ENCODE measurements at regions not wholly inside any gene's neighbourhood (a gene's known extent, or its start where the extent isn't known, plus 50 kb on each side); places are given as distances from the start of the nearest gene placed in this dataset.

GRCh38 chr3:31075471-31075870, 181.0 kb upstream of the GADL1 start:
- TF ChIP-seq JUN (IDR thresholded peaks at IDR 0.05; ENCODE audit: borderline replicate concordance, insufficient read depth, insufficient read length, low read depth) (no peak), POLR2A (IDR thresholded peaks at IDR 0.05; ENCODE audit: low read depth, low read length) (no peak), POLR2AphosphoS5 (IDR thresholded peaks at IDR 0.05; ENCODE audit: insufficient read depth, low read depth, low read length) (no peak), FOS (IDR thresholded peaks at IDR 0.05; ENCODE audit: borderline replicate concordance, insufficient read depth, low read length) (no peak)
- Histone ChIP-seq H3K4me2 (ENCODE audit: insufficient read depth, low read length) (no peak overlapping the region), H2AFZ (ENCODE audit: low read depth, low read length) (no peak overlapping the region), H3K27ac (ENCODE audit: insufficient read depth, low read depth, low read length) (no peak overlapping the region), H4K20me1 (replicated peaks; ENCODE audit: control insufficient read depth, extremely low read depth, insufficient read depth, low read length) (no peaks in the 10 kb centered on the region), H3K9me1 (replicated peaks; ENCODE audit: control insufficient read depth, extremely low read depth, insufficient read depth, low read length) (no peaks in the 10 kb centered on the region), H3K4me1 (ENCODE audit: control insufficient read depth, extremely low read depth, insufficient read depth, low read length) (peaks cover 21% of the 10 kb centered on the region), H3K79me2 (ENCODE audit: control insufficient read depth, insufficient read depth, low read length) (no peaks in the 10 kb centered on the region), H3K9ac (replicated peaks; ENCODE audit: extremely low read depth, insufficient read depth, low read length) (no peak overlapping the region), H3K36me3 (ENCODE audit: control insufficient read depth in 2 of 2, extremely low read depth in 1 of 2, insufficient read depth in 2 of 2, low read length in 2 of 2) (no peaks in the 10 kb centered on the region), H3K4me3 (replicated peaks in 1 of 3; ENCODE audit: insufficient read depth in 1 of 3, low read depth in 1 of 3, low read length in 3 of 3) (no peak overlapping the region), H3K27me3 (ENCODE audit: control insufficient read depth in 2 of 2, insufficient read depth in 2 of 2, low read length in 2 of 2) (no peaks in the 10 kb centered on the region), H3K9me3 (replicated peaks; ENCODE audit: control insufficient read depth, insufficient read depth, low read length) (no peaks in the 10 kb centered on the region)
- ChIA-PET CTCF (no interaction called here), POLR2A (no interaction called here)
- dilution Hi-C loops (cut with MboI; ENCODE audit: extremely low pct_ligation_motif_present, low sequenced_read_pairs) (no loop called here), intact Hi-C loops (cut with micrococcal nuclease) (no loop called here)
- DNase-seq (ENCODE audit: low read depth, low spot score) (no peak), FAIRE-seq (no peak)
- no TSS peak for BruUV-seq (replicated peaks)

DNA sequence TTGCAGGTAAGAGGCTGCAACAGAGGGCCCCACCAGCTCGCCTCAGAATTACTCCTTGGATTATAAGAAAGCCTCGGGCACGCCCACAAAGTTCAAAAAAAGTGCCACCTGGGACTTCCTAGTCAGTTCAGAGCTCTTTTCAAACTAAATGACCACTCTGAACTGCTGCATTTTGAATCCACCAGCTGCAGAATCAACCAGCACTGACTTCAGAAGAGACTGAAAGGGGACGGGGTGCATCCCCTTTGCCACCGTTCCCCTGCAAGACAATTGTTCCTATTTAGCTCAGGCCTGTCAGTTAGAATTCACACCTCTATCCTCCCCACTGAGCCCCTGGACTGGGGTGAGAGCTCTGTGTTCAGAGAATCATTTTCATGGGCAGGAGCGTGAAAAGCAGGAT, 181.4 kb upstream of the GADL1 start:
- TF ChIP-seq FOS (IDR thresholded peaks at IDR 0.05; ENCODE audit: borderline replicate concordance, insufficient read depth, low read length) (no peak), GATA2 (IDR thresholded peaks at IDR 0.05; ENCODE audit: insufficient read depth, insufficient read length, low read depth, low read length) (no peak), JUN (IDR thresholded peaks at IDR 0.05; ENCODE audit: borderline replicate concordance, insufficient read depth, insufficient read length, low read depth) (no peak), MAX (IDR thresholded peaks at IDR 0.05; ENCODE audit: insufficient read depth, insufficient read length) (no peak), POLR2A (IDR thresholded peaks at IDR 0.05; ENCODE audit: low read depth, low read length) (no peak), EZH2 (IDR thresholded peaks at IDR 0.05; ENCODE audit: borderline replicate concordance, low read depth, low read length, severe bottlenecking) (no peak), POLR2AphosphoS5 (IDR thresholded peaks at IDR 0.05; ENCODE audit: insufficient read depth, low read depth, low read length) (no peak), MYC (IDR thresholded peaks at IDR 0.05; ENCODE audit: low read depth, low read length) (no peak), CTCF (IDR thresholded peaks at IDR 0.05; ENCODE audit: extremely low read depth in 1 of 2, insufficient read depth in 1 of 2, low read depth in 1 of 2, low read length in 2 of 2) (no peak)
- Histone ChIP-seq H3K36me3 (ENCODE audit: control insufficient read depth in 2 of 2, extremely low read depth in 1 of 2, insufficient read depth in 2 of 2, low read length in 2 of 2) (no peaks in the 10 kb centered on the region), H3K4me3 (replicated peaks in 1 of 3; ENCODE audit: insufficient read depth in 1 of 3, low read depth in 1 of 3, low read length in 3 of 3) (no peak overlapping the region), H3K9me3 (replicated peaks; ENCODE audit: control insufficient read depth, insufficient read depth, low read length) (no peaks in the 10 kb centered on the region), H3K27me3 (ENCODE audit: control insufficient read depth in 2 of 2, insufficient read depth in 2 of 2, low read length in 2 of 2) (no peaks in the 10 kb centered on the region), H3K4me2 (ENCODE audit: insufficient read depth, low read length) (no peak overlapping the region), H4K20me1 (replicated peaks; ENCODE audit: control insufficient read depth, extremely low read depth, insufficient read depth, low read length) (no peaks in the 10 kb centered on the region), H3K79me2 (ENCODE audit: control insufficient read depth, insufficient read depth, low read length) (no peaks in the 10 kb centered on the region), H3K27ac (ENCODE audit: insufficient read depth, low read depth, low read length) (no peak overlapping the region), H3K9me1 (replicated peaks; ENCODE audit: control insufficient read depth, extremely low read depth, insufficient read depth, low read length) (no peaks in the 10 kb centered on the region), H3K4me1 (ENCODE audit: control insufficient read depth, extremely low read depth, insufficient read depth, low read length) (peaks cover 21% of the 10 kb centered on the region), H3K9ac (replicated peaks; ENCODE audit: extremely low read depth, insufficient read depth, low read length) (no peak overlapping the region), H2AFZ (ENCODE audit: low read depth, low read length) (no peak overlapping the region)
- ChIA-PET POLR2A (no interaction called here), CTCF (no interaction called here)
- no peak for DNase-seq (ENCODE audit: low read depth, low spot score)
- BruUV-seq (replicated peaks), result no TSS peak
- intact Hi-C loops (cut with micrococcal nuclease) (loop anchor here (2.0 kb wide), 1 partner anchor 65 kb away; no protein-coding TSS in a partner anchor), dilution Hi-C loops (cut with MboI; ENCODE audit: extremely low pct_ligation_motif_present, low sequenced_read_pairs) (no loop called here)
- FAIRE-seq, result no peak

Measured in endothelial cell of umbilical vein (primary cell).